HG03175 (cell line): ENCODE measurements at regions not wholly inside any gene's neighbourhood (a gene's known extent, or its start where the extent isn't known, plus 50 kb on each side); places are given as distances from the start of the nearest gene placed in this dataset.
"Not testable (repeated sequence)": the region's sequence is repeated elsewhere in the genome, so short reads cannot be mapped to it uniquely, and the experiment has no call there.

Experiments
- ATAC-seq: cut with Tn5 transposase; IDR thresholded peaks from one replicate; pipeline ENCODE4 v1.9.1; 2021; ENCODE audit warnings: mild to moderate bottlenecking, moderate library complexity; ENCODE audit not compliant: unreplicated experiment

DNA sequence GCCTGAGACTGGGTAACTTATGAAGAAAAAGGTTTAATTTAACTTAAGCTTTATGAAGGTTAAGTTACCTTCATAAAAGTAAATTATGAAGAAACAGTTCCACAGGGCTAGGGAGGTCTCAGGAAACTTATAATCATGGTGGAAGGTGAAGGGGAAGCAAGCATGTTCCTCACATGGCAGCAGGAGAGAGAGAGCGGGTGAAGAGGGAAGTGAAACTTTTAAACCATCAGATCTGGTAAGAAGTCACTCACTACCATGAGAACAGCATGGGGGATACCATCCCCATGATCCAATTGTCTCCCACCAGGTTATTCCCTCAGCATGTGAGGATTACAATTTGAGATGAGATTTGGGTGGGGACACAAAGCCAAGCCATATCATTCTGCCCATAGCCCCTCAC lies 944.7 kb upstream of the NDST4 start:
- ATAC-seq: no peak

DNA sequence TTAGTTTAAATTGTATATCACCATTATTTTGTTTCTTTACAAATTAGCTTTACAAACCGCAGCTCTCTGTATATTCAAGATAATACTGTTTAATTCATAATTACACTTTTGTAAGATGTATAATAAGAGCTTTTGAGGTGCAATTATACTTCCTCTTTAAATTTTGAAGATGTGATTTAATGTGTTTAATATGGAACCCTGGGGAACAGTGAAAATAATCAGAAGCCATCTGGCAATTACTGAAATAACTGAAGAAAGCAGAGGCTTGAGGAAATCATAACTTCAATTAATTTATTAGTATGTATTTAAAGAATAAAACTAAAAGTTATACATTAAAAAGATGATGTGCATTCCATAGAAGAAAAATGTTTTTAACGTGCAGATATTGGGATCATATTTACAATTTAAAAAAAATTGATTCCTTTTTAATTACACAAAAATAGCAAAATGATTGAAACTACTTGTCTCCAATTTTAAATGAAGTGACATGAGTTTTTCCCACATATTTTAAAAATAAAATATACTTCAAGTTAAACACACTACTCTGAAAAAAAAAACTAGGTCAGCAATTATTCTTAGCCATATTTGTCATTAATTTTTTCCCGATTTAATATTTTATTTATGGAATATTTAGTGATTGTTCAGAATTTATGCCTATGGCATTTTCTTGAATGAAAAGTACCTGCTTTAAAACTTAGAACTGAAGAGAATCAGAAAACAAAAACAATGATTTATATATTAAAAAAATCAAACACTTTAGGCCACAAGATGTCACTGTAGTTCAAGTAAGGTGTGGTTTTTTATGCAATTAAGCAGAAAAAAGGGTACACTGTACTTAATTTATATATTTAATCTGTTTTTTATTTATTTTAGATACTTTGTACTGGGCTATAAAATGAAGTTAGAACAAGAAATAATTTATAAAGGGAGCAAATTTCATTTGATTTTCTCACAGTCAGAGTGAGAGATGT lies 942.7 kb upstream of the NDST4 start:
- ATAC-seq: no peak

DNA sequence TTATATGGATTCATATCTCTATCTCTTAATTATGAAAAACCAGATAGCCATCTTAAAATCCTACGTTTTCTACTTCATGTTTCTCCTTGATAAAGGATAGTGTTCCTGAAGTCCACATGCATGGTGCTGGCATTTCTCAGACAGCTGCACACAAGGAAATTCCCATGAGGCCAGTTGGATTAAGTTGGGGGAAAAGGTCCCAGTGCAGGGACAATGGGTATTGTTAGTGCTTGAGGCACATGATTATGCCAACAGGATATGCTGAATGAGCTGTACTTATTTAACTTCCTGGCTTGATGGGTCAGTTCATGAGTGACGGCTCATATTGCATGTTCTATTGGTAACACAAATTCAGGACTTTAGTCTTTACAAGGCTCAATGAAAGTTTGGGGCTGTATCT lies 913.9 kb upstream of the NDST4 start:
- no peak for ATAC-seq

DNA sequence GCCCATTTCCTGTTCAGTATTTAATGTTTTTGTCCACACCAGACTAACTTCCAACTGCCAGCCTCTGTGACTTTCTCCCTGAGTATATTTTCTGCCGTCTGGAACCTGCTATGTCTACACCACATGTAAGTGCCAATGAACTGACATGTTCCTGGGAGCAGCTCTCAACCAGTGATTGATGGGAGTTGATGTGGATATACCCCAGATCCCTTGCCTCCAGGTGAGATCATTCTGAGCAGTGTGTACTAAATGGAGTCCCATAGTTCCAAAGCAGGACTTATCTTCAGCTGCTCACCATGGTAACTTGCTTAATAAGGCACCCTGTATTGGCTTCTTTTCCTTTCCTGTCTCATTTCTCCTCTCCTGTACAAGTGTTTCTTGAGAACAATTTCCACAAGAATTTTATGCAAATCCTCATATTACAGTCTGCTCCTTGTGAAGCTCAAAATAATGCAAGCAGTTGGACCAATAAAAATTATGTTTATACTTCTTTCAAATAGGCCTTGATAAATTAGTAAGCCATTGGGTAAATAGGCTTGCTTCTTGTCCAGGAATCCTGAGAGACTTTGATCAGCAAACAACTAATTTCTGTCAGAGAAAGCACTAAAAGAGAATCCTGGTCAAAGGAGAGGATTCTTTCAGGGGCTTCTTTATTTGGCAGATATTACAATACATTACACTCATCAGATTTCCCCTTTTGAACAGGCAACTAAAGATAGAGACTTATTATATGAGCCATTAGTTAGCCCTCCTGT lies 911.7 kb upstream of the NDST4 start:
- ATAC-seq: no peak

DNA sequence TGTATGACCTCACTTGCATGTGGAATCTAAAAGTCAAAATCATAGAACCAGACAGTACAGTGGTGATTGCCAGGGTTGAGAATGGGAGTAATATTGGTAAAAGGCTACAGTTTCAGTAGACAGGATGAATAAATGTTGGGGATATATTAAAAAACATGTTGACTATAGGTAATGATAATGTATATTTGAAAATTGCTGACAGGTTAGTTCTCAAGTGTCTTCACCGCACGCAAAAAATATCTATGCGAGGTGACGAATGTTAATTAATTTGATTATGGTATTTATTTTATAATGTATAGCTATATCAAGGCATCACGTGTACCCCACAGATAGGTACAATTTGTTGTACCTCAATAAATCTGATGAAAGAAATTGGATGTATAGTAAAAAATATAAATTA lies 909.6 kb upstream of the NDST4 start:
- no peak for ATAC-seq

DNA sequence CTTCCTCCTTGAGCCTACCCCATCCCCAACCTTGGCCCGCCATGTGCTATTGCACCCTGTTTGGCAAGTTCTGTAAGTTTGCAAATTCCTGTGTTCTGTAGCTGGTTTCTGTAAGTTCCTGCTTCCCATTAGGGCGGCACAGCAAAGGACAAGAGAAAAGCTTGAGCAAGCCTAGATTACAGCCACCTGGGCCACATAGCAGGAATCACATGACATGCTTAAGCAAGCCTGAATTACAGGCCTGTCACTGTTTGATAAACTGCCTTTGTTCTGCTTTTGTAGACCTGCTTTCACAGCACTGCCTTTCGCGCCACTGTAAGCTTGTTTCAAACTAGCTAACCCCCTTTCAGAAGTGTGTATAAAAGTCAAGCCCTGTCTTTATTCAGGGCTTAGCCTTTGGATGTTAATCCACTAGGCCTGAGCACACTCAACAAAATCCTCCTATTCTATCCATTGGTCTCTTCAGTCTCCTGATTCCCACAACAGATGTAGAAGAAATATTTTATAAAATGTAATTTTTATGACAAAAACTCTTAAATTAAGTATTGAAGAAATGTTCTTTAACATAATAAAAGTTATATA lies 906.8 kb upstream of the NDST4 start:
- ATAC-seq: no peak

DNA sequence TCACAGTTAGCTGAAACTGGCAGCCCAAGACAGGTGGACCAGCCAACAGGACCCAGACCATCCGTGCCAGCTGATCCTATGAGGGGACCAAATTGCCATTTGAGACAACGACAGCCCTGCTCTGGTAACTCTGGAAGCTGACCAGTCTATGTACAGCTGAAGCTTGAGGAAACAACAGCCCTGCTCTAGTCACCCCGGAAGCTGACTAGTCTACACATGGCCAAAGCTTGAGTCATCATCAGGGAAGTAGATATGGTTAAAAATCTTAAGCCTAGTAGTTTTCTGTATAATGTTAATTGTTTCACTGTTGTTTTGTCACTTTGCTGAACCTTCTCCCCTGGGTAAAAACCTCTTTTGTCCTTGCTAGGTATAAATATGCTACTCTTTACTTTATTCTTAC lies 905.4 kb upstream of the NDST4 start:
- no peak for ATAC-seq

DNA sequence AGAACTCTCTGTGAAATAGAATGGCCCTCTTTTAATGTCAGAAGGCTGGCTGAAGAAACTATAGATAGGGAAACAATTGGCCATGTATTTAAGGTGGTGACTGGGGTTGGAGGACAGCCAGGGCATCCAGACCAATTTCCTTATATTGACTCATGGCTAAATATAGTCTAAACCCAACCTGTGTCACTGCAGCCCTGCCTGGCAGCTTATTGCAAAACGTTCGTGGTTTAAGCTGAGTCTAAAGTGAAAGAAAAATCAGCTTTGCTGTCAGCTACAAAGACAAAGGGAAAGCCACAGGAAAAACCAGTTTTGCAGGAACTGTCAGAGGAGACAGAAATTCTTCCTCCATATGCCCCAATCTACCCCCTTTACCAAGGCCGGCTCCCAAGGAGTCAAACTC lies 902.8 kb upstream of the NDST4 start:
- no peak for ATAC-seq

DNA sequence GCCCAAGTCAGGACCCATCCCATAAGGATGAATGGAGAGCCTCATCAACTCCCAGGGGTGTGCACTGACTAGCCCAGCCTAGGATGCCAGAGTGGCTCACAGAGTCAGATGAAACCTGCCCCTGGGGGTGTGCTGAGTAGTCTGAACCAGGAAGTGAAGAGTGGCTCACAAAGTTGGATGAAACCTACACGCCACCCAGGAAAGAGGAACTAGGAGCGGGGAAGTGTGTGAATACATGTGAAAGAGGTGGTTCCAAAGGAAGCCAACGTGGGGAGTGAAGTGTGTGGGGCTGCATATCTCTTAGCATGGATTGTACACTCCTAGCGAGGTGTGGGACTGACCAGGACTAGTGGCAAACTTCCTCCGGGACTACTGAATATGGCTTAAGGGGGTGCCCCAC lies 902.1 kb upstream of the NDST4 start:
- ATAC-seq: no peak

DNA sequence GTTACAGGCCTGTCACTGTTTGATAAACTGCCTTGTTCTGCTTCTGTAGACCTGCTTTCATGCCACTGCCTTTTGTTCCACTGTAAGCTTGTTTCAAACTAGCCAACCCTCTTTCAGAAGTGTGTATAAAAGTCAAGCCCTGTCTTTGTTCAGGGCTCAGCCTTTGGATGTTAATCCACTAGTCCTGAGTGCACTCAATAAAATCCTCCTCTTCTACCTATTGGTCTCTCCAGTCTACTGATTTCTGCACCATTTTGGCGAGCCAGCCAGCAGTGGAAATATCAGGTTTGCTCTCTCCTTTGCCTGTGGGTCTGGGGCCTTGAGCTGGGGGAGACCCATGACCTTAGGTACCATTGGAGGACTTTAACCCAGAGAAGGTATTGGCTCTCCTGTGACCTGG lies 901.6 kb upstream of the NDST4 start:
- ATAC-seq: no peak

DNA sequence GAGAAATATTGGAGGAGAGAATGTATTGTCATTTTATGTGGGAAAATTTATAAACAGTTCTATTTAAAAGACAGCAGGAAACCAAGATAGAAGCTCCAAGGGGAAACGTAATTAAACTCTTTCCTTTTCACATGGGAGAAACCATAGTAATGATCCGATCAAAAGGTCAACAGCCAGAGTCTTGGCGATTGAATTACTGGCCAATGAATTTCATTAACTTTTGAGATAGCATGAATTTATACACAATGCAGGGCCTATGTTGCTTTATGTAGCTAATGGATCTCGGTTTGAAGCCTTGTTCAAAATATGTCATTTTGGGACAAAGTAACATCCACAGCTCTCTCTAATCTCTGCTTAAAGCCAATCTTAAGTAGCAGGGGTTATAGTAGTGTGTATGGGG lies 897.5 kb upstream of the NDST4 start:
- ATAC-seq: no peak

DNA sequence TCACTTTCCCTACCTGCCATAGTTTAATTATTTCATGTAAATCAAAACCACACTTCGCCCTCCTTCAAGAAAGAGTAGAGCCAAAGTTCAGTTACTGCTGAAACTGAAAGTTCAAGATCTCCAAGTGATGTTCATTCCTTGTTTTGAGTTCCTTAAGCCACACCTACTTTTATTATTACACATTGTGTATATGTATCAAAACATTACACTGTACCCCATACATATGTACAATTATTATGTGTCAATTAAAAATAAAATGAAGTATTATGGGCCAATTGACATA lies 892.3 kb upstream of the NDST4 start:
- ATAC-seq: no peak

DNA sequence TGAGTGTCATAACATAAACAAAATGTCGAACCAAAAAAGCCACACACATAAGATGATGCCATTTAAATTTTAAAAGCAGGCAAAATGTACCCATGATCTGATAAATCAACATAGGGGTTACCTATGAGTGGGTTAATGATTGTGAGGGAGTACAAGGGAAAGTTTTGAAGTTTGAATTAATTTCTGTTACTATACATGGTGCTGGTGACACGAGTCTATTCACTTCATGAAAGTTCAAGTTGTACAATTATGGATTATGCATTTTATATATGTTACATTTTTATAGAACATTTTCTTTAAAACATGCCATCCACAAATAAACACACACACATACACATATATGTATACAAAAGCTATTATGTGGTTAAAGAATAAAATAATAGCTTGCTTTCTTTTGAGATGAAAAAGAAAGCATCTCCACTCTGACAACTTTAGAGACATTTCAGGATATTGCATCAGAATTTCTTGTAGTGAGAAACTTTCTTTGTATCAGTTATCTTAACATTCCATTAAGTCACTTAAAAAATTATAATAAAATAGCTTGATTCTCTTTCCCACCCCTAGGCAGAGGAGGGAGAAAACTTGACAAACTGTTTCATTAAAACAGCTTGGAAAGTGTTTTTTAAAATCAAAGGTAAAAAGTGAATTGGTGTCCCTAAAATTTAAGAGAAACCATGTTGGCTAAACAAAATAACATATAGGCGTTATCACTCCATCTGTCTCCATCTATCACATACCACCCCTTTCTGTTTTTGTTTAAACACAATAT lies 891.8 kb upstream of the NDST4 start:
- no peak for ATAC-seq

DNA sequence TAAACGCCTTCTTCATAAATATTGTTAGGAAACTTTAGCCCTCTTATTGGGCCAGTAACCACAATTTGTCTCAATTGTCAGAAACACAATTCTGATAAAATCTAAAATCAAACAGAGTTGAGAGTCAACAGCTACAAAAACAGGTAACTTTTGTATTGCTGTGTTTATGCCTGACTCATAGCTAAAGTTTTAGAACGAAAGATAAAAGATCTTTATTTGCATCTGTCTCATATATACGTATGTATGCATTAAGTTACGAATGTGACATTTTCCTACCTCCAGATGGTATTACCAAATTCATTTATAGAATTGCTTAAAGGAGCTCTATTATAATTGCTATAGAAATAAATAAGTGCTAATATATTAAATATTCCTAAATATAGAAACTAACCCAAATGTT lies 887.9 kb upstream of the NDST4 start:
- ATAC-seq: no peak

DNA sequence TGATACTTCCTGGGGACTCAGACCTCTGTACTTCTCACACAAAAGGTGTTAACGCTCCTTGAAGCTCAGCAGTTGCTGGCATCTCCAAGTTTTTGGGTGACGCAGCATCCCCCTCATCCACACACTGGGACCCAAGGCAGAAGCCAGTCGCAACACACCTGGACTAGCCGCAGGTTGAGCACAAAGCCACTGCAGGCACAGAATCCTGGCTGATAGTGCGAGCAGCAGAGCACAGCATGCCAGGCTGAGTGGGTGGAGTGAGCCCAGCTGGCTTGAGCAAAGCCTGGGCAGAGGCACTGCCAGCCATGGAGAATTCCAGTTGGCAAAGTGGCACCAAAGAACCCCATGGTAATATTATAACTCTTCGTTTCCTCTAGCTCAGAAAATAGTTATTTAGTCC lies 873.2 kb upstream of the NDST4 start:
- no peak for ATAC-seq

DNA sequence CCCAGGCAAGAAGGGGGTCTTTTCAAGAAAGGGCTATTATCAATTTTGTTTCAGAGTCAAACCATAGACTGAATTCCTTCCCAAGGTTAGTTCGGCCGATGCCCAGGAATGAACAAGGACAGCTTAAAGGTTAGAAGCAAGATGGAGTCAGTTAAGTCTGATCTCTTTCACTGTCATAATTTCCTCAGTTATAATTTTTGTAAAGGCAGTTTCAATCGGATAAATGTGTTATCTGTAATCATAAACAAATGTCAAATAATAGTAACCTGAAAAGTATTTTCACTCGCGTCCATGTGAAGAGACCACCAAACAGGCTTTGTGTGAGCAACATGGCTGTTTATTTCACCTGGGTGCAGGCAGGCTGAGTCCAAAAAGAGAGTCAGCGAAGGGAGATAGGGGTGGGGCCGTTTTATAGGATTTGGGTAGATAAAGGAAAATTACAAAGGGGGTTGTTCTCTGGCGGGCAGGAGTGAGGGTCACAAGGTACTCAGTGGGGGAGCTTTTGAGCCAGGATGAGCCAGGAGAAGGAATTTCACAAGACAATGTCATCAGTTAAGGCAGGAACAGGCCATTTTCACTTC lies 862.1 kb upstream of the NDST4 start:
- not testable (repeated sequence) for ATAC-seq

DNA sequence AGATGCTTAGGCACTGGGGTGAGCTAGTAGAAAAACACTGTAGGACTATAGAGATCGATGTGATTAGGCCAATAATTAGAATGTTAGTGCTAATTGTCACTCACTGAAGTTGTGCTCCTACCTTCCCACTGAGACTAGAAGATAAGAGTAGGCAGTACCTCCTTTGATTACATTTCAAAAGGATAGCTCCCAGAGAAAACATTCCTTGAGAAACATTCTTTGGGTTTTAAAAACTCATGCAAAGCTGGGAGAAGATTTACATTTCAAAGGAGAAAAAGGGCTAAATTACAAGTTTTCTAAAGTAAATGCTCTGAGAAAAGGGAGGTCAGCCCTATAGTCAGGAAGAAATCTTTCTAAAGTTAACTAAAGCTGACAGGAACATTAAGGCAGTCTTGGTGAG lies 860.3 kb upstream of the NDST4 start:
- no peak for ATAC-seq

DNA sequence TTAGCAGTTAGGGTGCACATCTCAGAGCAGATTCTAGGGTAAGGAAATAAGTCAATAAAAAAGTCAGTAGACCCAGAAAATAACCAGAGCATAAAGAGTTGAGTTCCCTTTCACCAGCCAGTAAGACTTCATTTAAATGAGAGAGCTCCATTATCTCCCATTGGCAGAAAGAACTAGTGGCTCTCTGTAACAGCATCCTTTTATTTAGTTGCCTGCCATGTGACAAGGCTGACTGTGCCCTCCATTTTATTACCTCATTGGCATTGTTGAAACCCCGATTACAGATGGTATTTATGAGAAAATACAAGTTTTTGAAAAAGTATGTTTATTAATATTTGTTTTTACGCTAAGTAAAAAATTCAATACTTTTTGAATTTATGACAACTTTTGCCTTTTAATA lies 859.5 kb upstream of the NDST4 start:
- no peak for ATAC-seq

DNA sequence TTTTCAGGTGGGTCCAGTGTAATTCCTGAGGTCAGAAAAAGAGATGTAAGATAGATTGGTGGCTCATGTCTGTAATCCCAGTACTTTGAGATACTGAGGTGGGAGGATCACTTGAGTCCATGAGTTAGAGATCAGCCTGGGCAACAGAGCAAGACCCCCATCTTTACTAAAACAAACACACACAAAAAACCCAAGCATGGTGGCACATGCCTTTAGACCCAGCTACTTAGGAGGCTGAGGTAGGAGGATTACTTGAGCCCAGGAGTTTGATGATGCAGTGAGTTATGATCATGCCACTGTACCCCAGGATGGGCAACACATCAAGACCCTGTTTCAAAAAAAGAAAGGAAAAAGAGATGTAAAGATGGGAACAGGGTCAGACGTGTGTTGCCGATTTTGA lies 857.4 kb upstream of the NDST4 start:
- ATAC-seq: no peak

DNA sequence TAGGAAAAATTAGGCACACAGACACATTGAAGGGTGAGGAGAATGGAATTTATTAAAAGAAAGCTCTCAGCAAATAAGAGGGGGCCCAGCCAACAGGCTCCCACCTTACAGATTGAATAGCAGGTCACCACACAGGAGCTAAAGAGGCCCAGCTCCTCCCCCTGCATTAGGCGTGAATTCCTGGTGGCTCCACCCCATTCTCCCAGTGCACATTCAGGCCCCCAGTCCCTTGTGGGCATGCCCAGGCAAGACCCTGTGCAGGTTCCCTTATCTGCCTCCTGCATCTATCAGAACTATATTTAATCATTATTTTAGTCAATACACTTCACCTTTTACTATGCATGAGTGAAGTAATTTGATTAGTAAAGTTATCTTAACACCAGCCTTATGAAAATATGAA lies 856.3 kb upstream of the NDST4 start:
- ATAC-seq: no peak

DNA sequence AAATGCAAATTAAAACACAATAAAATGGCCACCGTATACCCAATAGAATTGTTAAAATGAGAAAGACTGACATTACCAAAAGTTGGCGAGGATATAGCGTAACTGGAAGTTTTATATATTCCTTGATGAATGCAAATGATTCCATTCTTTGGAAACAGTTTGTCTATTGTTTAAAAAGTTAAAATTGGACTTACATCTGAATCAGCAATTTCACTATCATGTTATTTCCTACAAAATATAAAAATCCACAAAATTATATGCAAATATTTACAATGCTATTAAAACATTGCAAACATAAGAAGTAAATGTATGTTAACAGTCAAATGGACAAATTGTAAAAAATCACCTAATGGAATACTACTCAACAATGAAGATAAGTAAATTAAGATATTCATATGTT lies 852.2 kb upstream of the NDST4 start:
- no peak for ATAC-seq
